Fibroblast of the aortic adventitia (primary cell): ENCODE measurements at regions not wholly inside any gene's neighbourhood (a gene's known extent, or its start where the extent isn't known, plus 50 kb on each side); places are given as distances from the start of the nearest gene placed in this dataset.

Source experiments
- DNase-seq: peaks from one replicate; pipeline ENCODE4 v3.0.0-alpha.2; 2010; ENCODE audit warnings: low read depth
- H3K4me3 ChIP-seq: 2 replicates; pipeline ENCODE4 v1.5.1; 2011; ENCODE audit warnings: low read depth, mild to moderate bottlenecking, control low read depth, low read length, moderate library complexity
- TF ChIP-seq, protein P1 (sequence below): IDR thresholded peaks from 2 replicates; pipeline ENCODE4 v1.5.1; 2011; ENCODE audit warnings: mild to moderate bottlenecking, low read length, control low read depth, inconsistent platforms; ENCODE audit not compliant: insufficient read depth

DNA sequence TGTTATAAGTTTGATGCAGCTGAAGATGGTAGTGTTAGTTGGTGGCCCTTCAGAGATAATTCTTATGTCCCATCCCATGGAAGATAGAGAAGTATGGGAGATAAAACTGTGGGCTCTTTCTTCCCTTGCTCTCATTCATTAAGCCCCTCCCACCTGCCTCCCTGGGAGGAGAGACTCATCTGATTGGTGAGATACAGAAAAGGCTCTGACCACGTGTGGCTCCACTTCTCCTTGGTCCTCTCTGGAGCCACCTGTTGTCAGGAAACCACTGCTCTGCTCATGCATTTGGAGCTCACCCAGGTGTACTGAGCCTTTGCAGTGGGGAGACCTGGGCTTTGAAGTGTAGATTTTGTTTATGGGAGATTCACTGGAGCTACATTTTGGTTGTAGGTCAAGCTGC is 293.2 kb upstream of the RASGRP1 start:
- TF ChIP-seq, protein P1, sequence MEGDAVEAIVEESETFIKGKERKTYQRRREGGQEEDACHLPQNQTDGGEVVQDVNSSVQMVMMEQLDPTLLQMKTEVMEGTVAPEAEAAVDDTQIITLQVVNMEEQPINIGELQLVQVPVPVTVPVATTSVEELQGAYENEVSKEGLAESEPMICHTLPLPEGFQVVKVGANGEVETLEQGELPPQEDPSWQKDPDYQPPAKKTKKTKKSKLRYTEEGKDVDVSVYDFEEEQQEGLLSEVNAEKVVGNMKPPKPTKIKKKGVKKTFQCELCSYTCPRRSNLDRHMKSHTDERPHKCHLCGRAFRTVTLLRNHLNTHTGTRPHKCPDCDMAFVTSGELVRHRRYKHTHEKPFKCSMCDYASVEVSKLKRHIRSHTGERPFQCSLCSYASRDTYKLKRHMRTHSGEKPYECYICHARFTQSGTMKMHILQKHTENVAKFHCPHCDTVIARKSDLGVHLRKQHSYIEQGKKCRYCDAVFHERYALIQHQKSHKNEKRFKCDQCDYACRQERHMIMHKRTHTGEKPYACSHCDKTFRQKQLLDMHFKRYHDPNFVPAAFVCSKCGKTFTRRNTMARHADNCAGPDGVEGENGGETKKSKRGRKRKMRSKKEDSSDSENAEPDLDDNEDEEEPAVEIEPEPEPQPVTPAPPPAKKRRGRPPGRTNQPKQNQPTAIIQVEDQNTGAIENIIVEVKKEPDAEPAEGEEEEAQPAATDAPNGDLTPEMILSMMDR, result no peak
- no peak for DNase-seq
- no peak overlapping the region for H3K4me3 ChIP-seq

DNA sequence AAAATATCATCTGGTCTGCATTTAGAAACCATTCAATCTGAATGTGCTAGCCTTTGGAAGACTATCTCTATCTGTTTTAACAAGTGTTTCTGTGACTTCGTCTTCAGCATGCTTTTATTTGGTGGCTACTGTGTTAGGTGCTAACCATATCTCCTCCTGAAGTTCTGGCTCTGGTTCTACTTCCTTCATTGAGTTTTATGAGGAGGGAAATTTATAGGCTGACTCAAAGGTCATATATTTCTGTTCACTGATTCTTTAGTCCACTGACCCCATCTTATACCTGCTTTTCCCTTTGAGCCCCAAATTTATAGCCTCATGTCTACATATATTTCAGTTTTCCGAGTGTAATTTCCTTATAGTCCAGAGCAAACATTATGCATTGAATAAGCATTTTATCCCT is 295.0 kb upstream of the RASGRP1 start:
- no peak overlapping the region for H3K4me3 ChIP-seq
- no peak for DNase-seq
- TF ChIP-seq, protein P1, result no peak

DNA sequence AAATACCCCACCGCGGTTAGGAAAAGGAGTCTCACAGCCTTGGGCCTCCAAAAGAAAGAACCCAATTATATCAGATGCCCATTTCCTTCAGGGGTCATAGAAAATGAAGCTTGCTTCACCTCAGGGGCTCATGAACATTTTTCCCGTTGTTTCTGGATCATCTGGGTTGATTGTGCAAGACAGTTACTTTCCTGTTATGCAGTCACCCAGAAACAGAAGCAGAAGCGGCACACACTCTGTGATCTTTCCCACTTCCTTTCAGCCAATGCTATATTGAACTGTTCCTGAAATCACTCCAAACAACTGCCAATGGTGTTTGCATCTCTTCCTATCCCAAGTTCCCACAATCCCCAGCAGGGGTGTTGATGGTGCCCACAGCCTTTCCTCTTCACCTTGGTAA is 295.6 kb upstream of the RASGRP1 start:
- DNase-seq, result no peak
- TF ChIP-seq, protein P1, result no peak
- H3K4me3 ChIP-seq, result no peak overlapping the region

DNA sequence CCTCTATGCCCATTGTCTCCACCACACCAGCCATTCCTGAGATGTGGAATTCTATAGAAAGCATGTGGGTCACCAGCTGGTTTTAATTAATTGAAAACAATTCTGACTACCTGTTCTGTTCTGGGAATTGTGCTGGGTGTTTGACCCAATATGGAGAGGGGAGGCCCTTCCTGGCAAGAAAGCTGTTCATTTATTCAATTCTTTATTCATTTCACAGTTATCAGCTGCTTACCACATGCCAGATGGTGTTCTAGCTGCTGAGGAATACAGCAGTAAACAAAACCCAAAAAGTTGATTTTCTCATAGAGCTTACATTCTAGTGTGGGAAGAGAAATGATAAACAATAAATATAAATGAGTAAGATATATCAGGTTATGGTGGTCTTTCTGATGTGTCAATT is 296.1 kb upstream of the RASGRP1 start:
- no peak overlapping the region for H3K4me3 ChIP-seq

DNA sequence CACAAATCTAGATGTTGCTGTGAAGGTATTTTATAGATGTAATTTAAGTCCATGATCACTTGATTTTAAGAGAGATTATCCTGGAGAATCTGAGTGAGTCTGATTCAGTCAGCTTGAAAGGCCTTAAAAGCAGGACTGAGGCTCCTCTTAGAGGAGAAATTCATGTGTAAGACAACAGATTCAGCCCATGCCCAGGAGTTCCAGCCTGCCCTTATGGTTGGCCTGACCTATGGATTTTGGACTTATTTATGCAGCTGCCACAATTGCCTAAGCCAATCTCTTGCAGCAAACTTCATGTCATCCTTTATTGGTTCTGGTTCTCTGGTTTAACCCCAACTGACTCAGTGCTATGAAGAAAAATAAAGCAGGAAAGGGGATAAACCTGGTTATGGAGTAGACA is 296.5 kb upstream of the RASGRP1 start:
- TF ChIP-seq, protein P1, result no peak
- H3K4me3 ChIP-seq, result no peak overlapping the region
- no peak for DNase-seq

More for the DNA sequence above, 296.1 kb upstream of the RASGRP1 start:
- TF ChIP-seq, protein P1, result no peak
- DNase-seq, result no peak

DNA sequence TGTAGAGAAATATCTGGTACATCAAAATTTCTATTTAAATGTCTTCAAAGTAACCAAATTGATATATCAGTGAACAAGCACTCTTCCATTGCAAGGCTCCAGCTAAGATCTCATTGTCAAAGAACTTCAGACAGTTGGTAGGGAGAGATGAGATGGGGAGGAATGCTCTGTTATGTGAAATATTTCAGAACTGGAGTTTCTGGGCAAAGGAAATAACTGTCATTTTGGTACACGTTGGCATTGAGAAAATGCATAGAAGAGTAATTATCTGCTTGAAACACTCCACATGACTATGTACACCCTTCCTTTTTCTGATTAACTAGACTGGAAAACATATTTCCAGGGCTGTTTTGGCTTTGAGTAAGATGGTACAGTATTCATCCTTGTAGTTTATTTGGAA is 297.5 kb upstream of the RASGRP1 start:
- TF ChIP-seq, protein P1, result no peak
- DNase-seq, result no peak
- H3K4me3 ChIP-seq, result no peak overlapping the region

DNA sequence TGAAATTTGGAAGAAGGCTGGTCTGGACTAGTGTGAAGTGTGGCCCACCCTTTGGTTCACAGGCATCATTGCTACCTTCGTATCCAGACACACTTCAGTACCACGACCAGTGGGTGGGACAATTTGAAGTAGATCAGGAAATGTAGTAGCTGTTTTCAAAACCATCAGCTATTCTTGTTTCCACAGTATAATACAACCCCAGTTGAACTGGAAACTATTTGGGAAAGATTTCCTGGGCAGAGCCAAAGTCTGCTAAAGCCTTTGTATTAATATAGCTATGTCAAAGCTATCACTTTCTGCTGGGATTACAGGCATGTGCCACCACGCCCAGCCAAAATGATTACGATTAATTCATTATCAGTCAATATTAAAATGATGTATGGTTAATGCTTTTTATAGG is 298.8 kb upstream of the RASGRP1 start:
- no peak overlapping the region for H3K4me3 ChIP-seq
- TF ChIP-seq, protein P1, result no peak
- DNase-seq, result no peak
